NOMO-1 (cell line): ENCODE measurements at regions not wholly inside any gene's neighbourhood (a gene's known extent, or its start where the extent isn't known, plus 50 kb on each side); places are given as distances from the start of the nearest gene placed in this dataset.

Source experiments
- DNase-seq, 2 experiments: peaks; one replicate each; lab custom pipeline; 2025; ENCODE audit not compliant: unreplicated experiment in 2 of 2; lab: John Stamatoyannopoulos, UW

- DNase-seq, result no peak
Observed at GRCh38 chr1:2865571-2866421, 64.3 kb upstream of the TTC34 start.

- no peak for DNase-seq
Observed at GRCh38 chr1:2866422-2867086, 65.1 kb upstream of the TTC34 start.

- DNase-seq, result no peak
Observed at GRCh38 chr1:2867087-2867425, 65.6 kb upstream of the TTC34 start.

GRCh38 chr1:2867861-2868260 lies 66.4 kb upstream of the TTC34 start:
- DNase-seq, result no peak

- DNase-seq, result no peak
Observed at GRCh38 chr1:2868571-2869195, 67.2 kb upstream of the TTC34 start.

GRCh38 chr1:2871246-2871815 lies 69.8 kb upstream of the TTC34 start:
- DNase-seq, result no peak

GRCh38 chr1:2874207-2874606 lies 72.7 kb upstream of the TTC34 start:
- DNase-seq, result no peak

- no peak for DNase-seq
Observed at GRCh38 chr1:2874607-2875480, 73.4 kb upstream of the TTC34 start.

GRCh38 chr1:2875707-2876561 lies 74.4 kb upstream of the TTC34 start:
- DNase-seq, result no peak

GRCh38 chr1:2876846-2877245 lies 75.4 kb upstream of the TTC34 start:
- DNase-seq, result no peak

- DNase-seq, result no peak
Observed at GRCh38 chr1:2877391-2877790, 75.9 kb upstream of the TTC34 start.

- DNase-seq, result no peak
Observed at GRCh38 chr1:2878591-2878990, 77.1 kb upstream of the TTC34 start.

- DNase-seq, result no peak
Observed at GRCh38 chr1:2879026-2879425, 77.5 kb upstream of the TTC34 start.

- no peak for DNase-seq
Observed at GRCh38 chr1:2879591-2879990, 78.1 kb upstream of the TTC34 start.

GRCh38 chr1:2880086-2880485 lies 78.6 kb upstream of the TTC34 start:
- DNase-seq, result no peak

GRCh38 chr1:2880812-2881295 lies 79.4 kb upstream of the TTC34 start:
- no peak for DNase-seq

- DNase-seq, result no peak
Observed at GRCh38 chr1:2881556-2881955, 80.1 kb upstream of the TTC34 start.

GRCh38 chr1:2882966-2883696 lies 81.6 kb upstream of the TTC34 start:
- no peak for DNase-seq

GRCh38 chr1:2885001-2885400 lies 83.5 kb upstream of the TTC34 start:
- no peak for DNase-seq
